HG02571 (cell line): ENCODE measurements at regions not wholly inside any gene's neighbourhood (a gene's known extent, or its start where the extent isn't known, plus 50 kb on each side); places are given as distances from the start of the nearest gene placed in this dataset.
"Not testable (repeated sequence)": the region's sequence is repeated elsewhere in the genome, so short reads cannot be mapped to it uniquely, and the experiment has no call there.

Experiments
- ATAC-seq: cut with Tn5 transposase; IDR thresholded peaks from one replicate; pipeline ENCODE4 v1.9.1; 2021; ENCODE audit warnings: mild to moderate bottlenecking, moderate library complexity; ENCODE audit not compliant: unreplicated experiment

DNA sequence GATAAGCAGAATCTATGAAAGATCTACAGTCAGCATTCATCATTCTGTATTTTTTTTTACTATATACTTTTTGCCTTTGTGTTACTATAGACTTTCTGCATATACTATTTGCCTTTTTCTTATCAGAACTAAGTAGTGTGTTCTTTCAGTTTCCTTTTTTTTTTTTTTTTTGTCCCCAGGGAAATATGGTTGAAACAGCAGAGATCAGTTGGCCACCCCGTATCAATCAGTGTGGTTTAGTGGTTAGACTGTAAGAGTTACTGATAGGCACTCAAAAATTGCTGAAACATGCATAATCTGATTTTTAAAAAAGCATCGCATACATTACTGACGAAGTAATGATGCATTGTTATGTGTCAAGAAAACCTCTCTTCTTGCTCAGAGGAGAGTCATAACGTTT lies 990.8 kb upstream of the EDIL3 start:
- ATAC-seq = no peak

- no peak for ATAC-seq
These were observed 1004.1 kb upstream of the EDIL3 start for GRCh38 chr5:85388770-85389169.

DNA sequence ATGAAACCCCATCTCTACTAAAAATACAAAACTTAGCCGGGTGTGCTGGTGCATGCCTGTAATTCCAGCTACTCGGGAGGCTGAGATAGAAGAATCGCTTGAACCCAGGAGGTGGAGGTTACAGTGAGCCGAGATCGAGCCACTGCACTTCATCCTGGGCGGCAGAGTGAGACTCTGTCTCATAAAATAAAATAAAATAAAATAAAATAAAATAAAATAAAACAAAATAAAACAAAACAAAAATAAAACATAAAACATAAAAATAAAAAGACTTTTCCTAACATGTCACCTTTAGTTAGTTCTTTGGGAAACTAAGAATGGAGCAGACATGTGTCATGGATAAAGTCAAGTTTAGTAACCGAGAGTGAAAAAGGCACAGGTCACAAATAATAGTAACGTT lies 1007.6 kb upstream of the EDIL3 start:
- ATAC-seq = not testable (repeated sequence)

- no peak for ATAC-seq
These were observed 1010.8 kb upstream of the EDIL3 start for GRCh38 chr5:85395526-85395925.

- ATAC-seq = no peak
These were observed 1012.8 kb upstream of the EDIL3 start for GRCh38 chr5:85397451-85397850.

DNA sequence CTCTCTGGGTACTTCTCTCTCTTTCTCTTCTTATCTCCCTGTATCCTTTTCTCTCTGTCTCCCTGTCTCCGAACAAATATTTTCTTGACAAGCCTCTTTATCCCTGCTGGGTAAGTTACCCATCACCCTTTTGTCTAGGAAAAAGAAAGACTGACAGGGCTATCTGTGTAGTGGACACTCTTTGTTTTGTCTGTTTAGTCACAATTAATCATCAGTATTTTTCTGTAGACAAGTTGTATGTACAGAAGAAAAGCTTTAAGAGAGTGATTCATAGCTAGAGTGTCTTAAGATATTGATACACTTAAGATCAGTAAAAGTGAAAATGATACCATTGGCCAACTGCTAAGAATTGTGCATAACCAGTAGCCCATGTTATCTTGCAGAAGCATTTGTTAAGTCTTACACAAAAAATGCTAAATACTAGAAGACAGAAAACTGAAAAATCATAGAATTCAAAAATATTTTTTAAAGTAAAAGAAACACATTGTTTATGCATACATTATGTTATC lies 1043.8 kb upstream of the EDIL3 start:
- ATAC-seq = no peak

GRCh38 chr5:85431726-85432125 lies 1047.0 kb upstream of the EDIL3 start:
- not testable (repeated sequence) for ATAC-seq

GRCh38 chr5:85441156-85441555 lies 1056.5 kb upstream of the EDIL3 start:
- no peak for ATAC-seq

- ATAC-seq = no peak
These were observed 1057.2 kb upstream of the EDIL3 start for GRCh38 chr5:85441853-85442252.

- no peak for ATAC-seq
These were observed 1067.8 kb upstream of the EDIL3 start for GRCh38 chr5:85452322-85453025.

- no peak for ATAC-seq
These were observed 1068.3 kb upstream of the EDIL3 start for GRCh38 chr5:85453026-85453349.

DNA sequence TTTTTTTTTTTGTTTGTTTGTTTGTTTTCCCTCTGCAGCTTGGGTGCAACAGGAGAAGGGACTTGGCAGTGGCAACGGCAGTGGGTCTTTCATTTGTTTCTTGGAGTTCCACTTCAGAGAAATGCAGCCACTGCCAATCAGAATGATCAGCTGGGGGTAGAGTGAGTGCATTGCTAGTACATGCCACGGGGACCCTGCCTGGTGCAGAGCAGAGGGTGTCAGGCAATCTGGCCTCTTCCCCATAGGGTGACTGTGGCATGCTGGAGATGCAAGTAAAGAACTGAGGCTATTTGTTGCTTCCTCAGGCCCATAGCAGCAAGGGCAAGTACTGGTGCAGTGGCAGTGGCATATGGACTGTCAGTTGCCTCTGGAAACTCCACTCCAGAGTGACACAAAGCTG lies 1073.6 kb upstream of the EDIL3 start:
- ATAC-seq = no peak

DNA sequence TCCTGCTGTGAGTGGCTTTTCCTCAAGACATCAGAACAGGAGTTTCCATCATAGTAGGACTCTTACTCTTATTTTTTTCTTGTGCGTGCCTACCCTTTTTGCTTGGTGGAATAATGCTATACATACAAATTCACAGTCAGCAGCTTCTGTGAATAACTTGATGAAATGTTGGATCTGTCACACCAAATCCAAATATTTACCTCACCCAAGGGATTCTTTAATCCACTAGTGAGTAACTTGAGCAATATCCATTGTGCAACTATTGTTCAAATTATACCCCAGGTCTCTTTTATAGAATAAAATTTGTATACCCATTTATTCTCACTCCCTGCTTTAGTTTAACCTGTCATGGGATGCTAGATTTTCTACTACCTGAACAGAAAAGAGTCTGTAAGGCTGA lies 1078.3 kb upstream of the EDIL3 start:
- no peak for ATAC-seq

DNA sequence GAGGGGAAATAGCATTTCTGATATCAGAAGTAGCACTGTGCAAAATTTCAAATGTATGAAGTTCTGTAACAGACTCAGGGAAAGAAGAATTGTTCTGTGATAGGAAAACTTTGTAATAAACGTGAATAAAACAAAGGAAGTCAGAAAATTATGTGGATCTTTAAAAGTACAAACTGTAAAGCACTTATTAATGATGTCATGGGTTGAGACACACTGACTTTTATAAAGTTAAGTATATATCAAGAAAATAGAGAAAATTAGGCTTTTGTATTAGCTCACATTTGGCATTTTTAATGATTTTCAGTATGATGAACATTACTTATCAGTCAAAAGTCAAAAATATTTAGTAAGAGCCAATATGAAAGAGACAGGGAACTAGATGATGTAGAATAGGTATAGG lies 1081.7 kb upstream of the EDIL3 start:
- no peak for ATAC-seq

- no peak for ATAC-seq
These were observed 1088.1 kb upstream of the EDIL3 start for GRCh38 chr5:85472749-85473148.

GRCh38 chr5:85475151-85475550 lies 1090.5 kb upstream of the EDIL3 start:
- not testable (repeated sequence) for ATAC-seq

- no peak for ATAC-seq
These were observed 1091.9 kb upstream of the EDIL3 start for GRCh38 chr5:85476617-85477016.

DNA sequence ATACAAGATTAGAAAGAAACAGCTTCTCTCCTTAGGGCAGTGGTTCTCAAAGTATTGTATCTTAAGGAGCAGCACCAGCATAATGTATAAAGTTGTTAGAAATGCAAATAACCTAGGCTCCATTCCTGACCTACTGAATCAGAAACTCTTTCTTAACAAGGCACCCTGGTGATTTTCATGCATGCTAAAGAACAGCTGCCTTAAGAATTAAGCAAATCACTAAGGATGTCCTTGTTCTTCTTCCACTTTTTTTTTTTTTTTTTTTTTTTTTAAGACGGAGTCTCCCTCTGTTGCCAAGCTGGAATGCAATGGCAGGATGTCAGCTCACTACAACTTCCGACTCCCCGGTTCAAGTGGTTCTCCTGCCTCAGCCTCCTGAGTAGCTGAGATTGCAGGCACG lies 1095.2 kb upstream of the EDIL3 start:
- ATAC-seq = no peak

GRCh38 chr5:85484982-85485574 lies 1100.4 kb upstream of the EDIL3 start:
- no peak for ATAC-seq

- no peak for ATAC-seq
These were observed 1103.6 kb upstream of the EDIL3 start for GRCh38 chr5:85488295-85488694.

GRCh38 chr5:85500869-85501268 lies 1116.2 kb upstream of the EDIL3 start:
- no peak for ATAC-seq

GRCh38 chr5:85512896-85513295 lies 1104.8 kb upstream of the COX7C start:
- no peak for ATAC-seq

GRCh38 chr5:85515588-85515987 lies 1102.2 kb upstream of the COX7C start:
- ATAC-seq = no peak
